HG03139 (cell line): ENCODE measurements at regions not wholly inside any gene's neighbourhood (a gene's known extent, or its start where the extent isn't known, plus 50 kb on each side); places are given as distances from the start of the nearest gene placed in this dataset.
A peak's percentile ranks its signal among the peaks of the same experiment; 100 is the strongest.

ENCODE experiments used
- ATAC-seq: cut with Tn5 transposase; IDR thresholded peaks from one replicate; pipeline ENCODE4 v1.9.1; 2021; ENCODE audit not compliant: unreplicated experiment

DNA sequence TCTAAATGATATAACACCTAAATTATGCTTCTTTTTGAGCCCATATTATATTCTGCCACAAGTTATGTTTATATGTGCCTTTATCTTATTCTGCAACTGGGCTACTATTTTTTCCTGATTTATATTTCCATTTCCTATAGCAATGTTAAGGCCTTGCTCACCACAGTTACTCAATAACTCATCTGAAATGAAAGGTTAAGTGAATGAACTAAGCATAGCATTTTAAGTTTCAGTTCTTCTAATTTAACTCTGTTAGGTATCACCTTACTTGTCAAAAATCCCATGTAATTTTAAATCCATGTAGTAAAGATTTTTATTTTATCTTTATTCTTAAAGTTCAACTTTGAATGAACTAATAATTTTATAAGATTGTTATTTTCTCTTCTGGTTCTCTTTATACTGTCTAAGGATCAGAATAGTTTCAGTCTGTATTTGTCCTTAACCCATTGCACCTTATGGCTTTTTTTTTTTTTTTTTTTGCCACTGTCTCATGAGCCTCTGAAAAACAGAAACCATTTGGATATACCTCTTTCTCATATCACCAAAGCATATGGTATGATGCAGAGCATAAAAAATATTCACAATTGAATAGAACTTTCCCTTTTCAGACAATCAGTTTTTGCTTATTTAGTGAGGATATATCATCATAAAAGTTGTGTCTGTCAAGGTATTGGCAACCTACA is 301.8 kb upstream of the ZWINT start:
- ATAC-seq: peak; percentile 96

DNA sequence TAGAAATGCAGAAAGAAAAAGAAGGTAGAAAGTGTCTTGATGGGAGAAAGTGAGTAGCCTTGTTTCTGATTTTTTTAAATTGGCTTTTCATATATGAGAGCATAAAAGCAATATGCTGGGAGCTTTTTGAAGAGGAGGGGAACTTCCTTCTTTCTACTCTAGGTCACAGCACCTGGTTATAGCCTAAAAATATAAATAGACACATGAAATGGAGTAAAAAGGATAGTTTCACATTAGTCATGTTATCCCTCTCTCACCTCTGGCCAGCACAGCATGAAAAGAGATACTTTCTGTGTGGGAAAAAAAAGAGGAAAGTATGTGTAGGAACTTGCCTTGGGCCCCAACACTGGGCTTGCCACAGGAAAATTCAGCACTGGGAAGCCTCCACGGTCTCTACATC is 292.2 kb upstream of the ZWINT start:
- ATAC-seq: no peak

DNA sequence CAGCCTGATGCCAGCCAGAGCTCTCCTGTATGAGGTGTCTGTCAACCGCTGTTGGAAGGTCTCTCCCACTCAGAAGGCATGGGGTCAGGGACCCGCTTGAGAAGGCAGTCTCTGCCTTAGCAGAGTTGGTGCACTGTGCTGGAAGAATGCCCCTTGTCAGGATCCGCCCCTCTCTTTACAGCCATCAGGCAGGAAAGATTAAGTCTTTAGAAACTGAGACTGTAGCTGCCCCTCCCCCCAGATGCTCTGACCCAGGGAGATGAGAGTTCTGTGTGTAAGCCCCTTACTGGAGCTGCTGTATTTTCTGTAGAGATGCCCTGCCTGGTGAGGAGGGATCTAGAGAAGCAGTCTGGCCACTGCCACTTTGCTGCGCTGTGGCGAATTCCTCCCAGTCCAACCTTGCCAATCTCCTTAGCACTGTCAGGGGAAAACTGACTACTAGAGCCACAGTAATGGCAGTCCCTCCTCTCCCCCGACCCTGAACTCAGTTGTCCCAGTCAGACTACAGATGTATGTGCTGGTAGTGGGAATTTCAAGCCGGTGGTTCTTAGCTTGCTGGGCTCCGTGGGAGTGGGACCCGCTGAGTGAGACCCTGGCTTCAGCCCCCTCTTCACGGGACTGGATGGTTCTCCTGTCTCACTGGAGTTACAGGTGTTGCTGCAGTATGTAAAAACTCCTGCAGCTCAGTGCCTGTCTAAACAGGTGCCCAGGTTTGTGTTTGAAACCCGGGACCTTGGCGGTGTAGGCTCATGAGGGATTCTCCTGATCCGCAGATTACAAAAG is 285.5 kb upstream of the ZWINT start:
- no peak for ATAC-seq

DNA sequence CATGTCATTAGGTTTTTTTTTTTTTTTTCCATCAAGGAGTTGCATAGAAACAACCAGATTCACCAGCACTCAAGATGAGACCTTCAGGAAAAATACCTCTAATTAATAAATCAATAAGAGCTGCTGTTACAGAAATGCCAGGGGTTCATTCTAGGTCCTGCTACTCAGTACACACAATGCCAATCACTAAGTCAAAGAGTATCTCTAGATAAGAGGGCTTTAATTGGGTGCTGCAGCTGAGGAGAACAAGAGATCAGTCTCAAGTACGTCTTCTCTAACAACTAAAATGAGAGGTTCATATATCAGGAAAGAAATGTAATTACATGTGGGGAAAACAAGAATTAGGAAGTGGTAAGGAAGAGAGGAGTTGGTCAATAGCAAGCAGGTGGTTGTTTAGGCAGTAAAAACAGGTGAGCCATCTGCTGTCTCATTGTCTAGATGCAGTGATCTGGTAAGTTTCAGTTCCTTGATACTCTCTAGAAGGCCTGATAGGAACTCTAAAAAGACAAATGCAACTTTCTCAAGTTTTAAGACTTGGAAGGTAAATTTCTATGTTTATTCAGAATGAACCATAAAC is 272.9 kb upstream of the ZWINT start:
- ATAC-seq: peak; percentile 99

DNA sequence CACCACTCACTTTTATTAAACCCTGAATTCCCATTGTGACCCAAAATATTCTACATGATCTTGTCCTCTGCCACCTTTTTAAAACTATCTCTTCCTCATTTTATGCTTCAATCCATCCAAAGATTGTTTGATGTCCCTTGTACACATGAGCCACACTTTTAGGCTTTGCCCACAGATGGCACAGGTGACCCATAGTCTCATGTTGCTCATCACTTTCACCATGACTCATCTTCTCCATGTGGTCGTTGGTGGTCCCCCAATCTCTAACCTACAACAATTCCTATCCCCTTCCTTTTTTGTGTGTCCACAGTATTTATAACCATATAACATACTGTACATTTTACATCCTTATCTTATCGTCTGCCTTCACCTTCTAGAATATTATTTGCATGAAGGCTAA is 271.5 kb upstream of the ZWINT start:
- no peak for ATAC-seq

DNA sequence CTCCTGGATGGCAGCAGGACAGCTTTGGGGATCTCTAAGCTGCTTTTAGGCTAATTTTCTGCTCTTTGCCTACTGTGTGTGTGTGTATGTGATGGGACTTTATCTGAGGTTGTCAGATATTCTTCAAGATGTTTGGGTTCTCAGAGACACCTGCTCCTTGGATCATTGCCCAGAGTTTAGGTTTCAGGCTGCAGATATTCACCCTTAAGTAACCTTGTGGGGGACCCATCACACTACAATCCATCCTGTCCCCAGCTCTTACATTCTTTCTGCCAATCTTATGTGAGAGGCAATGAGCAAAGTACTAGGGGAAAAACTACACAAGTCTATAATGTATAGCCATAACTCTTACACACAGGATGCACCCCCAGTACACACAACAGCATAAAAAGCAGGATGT is 263.0 kb upstream of the ZWINT start:
- peak; percentile 70 for ATAC-seq

DNA sequence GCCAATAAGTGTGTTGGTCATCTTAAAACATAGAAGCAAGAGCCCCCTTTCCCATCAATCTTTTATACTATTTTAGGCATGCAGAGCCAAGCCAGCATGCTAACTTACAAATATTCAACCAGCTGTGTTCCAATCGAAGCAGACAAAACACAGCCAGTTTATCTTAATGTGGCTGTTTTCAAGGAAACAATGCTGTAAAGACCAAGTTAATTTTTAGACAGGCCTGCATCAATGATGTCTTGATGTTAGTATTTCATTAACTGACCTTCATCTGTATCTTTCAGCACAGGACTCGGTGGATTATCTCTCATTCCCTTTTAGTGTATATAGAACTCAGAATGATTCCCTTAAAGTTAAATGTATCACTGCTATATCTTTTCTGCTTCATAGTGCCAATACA is 262.0 kb upstream of the ZWINT start:
- peak; percentile 34 for ATAC-seq

DNA sequence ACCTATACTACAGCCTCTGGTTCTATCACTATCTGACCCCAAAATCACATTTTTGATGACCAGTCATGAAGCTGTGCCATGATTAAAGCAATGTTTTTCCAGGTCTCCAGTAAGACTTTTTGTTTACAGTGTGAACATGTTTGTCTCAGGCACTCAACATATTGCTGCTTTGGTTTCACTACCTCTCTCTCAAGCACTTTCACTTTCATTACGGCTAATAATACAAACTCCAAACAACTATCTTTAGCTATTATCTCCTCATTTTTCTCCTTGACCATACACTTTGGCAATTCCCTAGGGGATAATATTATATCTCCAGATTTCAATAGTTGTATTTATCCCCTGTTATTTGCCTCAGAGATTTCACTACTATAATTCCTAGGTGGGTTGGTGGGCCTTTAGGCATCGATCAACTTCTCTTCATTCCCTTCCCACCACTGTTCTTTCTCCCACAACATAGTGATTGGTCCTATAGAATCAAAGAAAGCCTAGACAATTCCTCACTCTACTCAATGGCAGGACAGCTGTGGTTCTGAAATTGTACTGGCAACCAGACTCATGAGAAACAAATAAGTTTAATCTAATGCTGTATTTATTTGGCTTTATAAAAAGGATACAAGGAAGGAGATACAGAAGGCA is 261.4 kb upstream of the ZWINT start:
- ATAC-seq: peak; percentile 69

DNA sequence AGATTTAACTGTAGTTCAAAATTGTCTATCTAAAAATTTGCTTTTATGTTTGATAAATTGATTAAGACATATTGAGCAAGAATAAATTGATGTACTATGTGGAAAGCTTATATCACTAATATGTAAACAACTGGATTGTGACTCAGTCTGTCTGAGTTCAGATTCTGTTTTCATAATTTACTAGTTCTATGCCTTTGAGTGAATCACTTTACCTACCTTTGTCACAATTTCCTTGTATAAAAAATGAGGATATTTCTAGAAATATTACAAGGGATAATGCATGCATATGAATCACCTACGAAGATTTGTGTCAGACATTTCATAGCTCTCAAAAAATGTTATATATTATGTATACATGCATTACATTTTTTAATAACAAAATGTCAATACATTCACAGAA is 245.1 kb upstream of the ZWINT start:
- no peak for ATAC-seq

DNA sequence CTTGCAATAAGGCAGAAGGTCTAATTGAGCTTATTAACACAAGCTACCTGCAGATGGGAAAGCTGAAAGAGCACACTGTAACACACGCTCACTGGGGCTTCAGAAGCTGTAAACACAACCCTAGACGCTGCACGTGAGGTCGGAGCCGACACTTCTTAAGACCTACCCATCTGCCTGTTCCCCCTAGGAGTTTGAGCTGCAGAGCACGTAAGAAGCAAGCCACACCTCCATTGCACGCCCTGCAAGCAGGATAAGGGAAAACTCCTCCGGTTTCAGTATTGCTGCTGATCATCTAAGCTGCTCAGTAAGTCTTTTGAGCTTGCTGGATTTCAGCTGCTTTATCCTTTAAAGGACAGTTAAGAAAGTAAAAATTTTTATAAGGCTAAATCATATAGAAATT is 244.0 kb upstream of the ZWINT start:
- no peak for ATAC-seq

DNA sequence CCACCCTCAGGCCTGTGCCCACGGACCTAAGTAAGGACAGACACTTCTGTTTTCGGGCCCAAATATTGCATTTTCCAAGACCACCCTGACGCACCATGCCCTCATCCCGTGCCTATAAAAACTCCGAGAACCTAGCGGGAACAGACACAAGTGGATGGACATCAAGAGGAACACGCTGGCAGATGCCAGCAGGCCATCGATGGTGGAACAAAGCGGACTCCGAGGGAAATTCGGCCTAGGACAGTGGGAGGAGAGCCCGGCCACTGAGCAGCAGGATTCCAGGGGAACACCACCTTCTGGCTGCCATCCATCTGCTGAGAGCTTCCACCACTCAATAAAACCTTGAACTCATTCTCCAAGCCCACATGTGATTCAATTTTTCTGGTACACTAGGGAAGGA is 243.6 kb upstream of the ZWINT start:
- ATAC-seq: no peak

DNA sequence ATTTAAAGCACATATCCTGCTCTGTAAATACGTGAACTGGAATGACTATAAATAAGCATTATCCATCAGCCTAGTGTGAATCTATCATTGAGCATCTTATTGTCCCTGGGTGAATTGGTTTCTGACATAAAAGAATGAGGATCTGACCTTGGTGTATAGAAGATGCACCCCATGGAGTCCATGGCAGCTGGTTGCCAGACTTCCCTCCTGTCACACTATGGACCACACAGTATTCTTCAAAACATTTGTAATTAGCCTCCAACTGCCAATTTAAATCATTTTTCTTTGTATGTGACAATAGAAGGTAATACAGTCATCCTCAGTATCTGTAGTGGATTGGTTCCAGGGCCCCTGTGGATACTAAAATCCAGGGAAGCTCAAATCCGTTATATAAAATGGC is 238.1 kb upstream of the ZWINT start:
- ATAC-seq: no peak

DNA sequence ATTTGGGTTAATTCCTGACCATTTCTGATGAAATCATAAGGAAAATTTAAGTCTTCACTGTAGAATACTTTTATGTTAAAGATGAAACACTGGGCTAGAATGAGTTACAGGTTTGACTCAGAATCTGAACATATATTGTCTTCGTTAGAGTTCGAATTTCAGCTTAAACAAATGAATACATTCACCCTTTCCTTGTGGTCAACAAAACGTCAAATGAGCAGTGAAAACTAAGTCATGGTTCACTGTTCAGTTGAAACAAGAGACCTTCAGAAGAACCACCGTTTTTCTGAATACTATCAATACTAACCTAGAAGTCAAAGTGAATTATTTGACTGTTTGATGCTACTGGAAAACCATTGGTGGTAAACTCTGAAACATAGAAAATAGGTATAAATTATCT is 235.2 kb upstream of the ZWINT start:
- ATAC-seq: no peak

DNA sequence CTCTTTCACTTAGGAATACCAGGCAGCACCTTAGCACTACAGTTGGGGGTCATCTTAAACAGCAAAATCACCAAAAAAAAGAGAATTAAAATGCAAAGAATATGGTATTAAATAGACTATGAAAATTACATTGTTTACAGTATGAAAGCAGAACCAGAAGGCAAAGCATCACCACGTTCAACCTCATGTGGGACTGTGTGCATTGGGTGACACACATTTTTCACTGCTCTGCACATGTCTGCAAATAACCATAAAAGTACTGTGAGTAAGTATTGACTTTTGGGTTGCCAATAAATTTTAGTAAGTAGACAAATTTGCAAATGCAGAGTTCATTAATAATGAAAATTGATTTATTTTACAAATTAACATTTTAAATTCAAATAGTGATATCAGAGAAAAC is 232.1 kb upstream of the ZWINT start:
- ATAC-seq: no peak

DNA sequence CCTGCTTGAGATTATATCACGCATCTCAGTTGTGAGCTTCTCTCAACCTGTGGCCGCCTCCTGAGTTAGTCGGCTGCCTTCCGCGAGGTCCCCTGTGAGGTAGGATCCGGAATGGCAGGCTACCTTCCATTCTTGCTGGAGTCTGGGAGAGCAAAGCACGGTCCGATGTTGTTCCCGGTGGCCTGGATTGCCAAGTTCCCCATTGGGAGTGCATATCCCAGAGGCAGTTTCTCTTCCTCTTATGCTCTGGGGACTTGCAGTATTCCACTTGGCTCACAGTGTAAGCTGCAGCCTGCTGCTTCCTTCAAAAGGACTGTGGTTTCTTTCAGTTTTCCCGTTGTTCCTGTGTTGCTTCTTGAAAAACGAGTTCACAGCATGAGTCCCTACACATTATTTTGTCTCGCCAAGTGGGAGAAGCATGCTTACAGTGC is 225.4 kb upstream of the ZWINT start:
- no peak for ATAC-seq

DNA sequence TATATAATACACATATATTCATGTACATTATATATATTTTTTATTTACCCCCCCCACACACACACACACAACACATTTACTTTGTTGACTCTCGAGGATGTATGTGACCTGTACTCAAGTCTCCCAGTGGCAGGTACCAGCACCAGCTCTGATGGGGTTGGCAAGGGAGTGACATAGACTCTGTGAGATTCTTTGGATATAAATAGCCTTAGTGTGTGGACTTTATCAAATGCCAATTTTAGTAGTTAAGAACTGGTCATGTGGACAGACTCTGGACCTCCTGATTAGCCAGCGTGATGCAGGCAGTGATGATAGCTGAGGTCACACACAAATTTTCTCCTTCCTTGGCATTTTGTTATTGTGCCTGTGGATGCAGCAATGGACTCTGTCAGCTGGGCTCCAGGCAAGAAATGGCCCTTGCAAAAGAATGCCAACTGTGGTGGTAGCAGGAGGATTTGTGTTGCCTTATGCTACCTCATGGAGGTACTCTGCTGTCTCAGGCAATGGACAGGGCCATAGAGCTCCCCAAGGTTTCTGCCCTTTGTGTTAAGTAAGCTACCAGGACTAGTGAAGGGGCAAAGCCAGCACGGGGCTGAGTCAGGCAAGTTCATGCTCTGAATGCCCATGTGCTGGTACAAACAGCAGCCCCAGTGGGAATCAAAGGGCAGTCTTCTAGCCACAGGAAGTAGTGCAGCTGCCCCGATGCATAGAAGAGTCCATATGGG is 224.6 kb upstream of the ZWINT start:
- no peak for ATAC-seq

DNA sequence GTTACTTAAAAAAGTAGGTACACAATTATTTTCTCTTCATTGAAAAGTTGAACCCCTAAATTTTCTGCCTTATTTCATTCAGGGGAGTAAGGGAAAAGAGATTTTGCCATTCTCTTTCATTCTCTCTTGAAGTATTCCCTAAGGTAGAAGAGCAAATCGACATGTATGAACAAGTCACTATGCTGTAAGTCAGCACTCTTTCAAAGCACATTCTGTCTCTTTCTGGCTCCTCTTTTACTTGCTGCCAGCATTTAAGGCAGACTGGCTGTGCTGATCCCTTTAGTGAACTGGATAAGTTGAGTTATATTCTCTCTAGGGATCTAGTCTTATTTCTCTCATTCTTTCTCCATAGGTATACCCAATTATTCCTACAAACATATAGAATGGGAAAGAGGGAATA is 222.3 kb upstream of the ZWINT start:
- no peak for ATAC-seq

DNA sequence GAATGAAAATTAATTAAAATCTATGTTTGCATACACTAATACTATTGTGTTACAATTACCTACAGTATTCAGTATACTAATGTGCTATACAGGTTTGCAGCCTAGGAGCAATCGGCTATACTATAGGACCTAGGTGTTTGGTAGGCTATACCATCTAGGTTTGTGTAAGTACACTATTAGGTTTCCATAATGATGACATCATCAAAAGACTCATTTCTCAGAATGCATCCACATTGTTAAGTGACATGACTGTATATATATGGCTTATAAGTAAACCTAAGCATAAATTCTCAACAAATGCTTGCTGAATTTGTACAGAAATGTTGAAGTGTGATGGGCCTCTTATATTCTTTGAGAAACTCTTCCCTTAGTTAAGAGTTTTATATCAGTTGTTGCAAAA is 206.5 kb upstream of the ZWINT start:
- no peak for ATAC-seq

DNA sequence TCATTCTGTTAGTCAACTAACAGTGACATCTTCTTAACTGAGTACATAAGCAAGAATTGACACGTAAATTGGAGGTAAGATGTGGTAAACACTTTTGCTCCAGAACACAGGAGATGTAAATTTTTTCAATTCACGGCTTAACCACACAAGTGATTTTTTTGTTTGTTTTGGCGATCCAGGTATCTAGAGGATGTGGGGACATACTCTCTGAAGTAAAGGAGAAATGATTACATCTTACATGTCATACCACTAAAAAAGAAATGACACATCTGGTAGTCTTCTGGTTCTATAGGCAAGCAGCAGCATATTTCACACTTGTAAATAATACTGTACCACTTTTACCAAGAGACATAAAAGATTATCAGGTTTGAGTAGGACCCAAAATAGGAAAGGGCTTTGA is 200.3 kb upstream of the ZWINT start:
- ATAC-seq: no peak

DNA sequence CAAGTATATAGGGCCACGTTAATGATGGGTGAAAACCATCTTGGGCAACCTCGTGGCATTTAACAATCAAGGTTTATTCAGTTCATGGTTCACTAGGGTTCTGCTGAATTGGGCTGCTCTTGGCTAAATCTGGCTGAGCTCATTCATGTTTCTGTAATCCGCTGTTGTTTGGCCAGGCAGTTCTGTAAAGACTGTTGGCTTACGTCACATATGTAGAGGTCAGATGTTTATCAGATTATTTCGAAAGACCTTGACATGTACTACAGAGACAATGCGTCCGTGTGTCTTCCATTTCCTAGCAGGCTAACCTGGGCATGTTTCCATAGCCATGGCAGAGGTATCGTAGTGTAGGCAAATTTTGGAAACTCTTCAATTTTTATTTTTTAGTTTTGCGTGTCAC is 190.0 kb upstream of the ZWINT start:
- no peak for ATAC-seq

DNA sequence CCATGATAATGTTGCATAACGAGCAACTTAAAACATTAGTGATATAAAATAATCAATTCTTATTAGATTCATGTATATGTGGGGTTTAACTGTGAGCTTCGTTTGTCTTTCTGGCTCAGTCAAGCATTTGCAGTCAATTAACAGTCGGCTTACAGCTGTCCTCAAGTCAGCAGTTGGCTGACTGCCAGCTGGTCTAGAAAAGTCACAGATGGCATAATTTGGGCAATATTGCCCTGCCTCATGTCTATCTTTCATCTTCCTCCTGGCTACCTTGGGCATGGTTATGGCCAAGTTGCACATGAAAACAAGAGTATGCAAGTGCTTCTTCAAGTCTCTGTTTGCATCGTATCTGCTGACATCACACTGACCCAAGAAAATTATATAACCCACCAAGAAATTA is 186.1 kb upstream of the ZWINT start:
- ATAC-seq: no peak
